IMR-90 (cell line): ENCODE measurements at regions not wholly inside any gene's neighbourhood (a gene's known extent, or its start where the extent isn't known, plus 50 kb on each side); places are given as distances from the start of the nearest gene placed in this dataset.

Source experiments
- ATAC-seq: fragments of 200-7000 bp; cut with Tn5 transposase; 2 replicates; pipeline ENCODE4 v1.9.1; 2020; ENCODE audit warnings: low read depth, mild to moderate bottlenecking, moderate library complexity
- BruUV-seq: library from RNA; stranded (reverse); fragments of 400-500 nt; replicated peaks from 2 replicates; lab custom pipeline; 2021; lab: Mats Ljungman, UMichigan
- CTCF ChIA-PET: fragments of 300-600 bp; formaldehyde crosslinking; extraction: SDS; loops from one replicate; lab custom pipeline; 2021; ENCODE audit warnings: antibody characterized with exemption; lab: Yijun Ruan, JAX
- POLR2A ChIA-PET: fragments of 300-600 bp; sonication (Branson Sonifier 250); formaldehyde crosslinking; loops from one replicate; lab custom pipeline; 2022; ENCODE audit warnings: antibody characterized with exemption; ENCODE audit not compliant: unreplicated experiment; lab: Charles Lee
- DNase-seq: peaks from one replicate; pipeline ENCODE4 v3.0.0; 2013
- H2AFZ ChIP-seq: replicated peaks from 2 replicates; pipeline ENCODE3; 2013; ENCODE audit warnings: low read length, mild to moderate bottlenecking; ENCODE audit not compliant: poor library complexity
- H2AK5ac ChIP-seq: 2 replicates; pipeline ENCODE4 v1.6.1; 2013; ENCODE audit warnings: low read depth, low read length, inconsistent platforms
- H2AK9ac ChIP-seq: replicated peaks from 2 replicates; pipeline ENCODE3; 2013; ENCODE audit warnings: mild to moderate bottlenecking, low read depth, low read length, moderate library complexity; ENCODE audit not compliant: poor library complexity
- H2BK120ac ChIP-seq: 2 replicates; pipeline ENCODE4 v1.6.1; 2013; ENCODE audit warnings: low read depth, low read length, inconsistent platforms
- H2BK15ac ChIP-seq: 3 replicates; pipeline ENCODE4 v1.6.1; 2013; ENCODE audit warnings: low read depth, low read length, inconsistent platforms
- H2BK20ac ChIP-seq: 2 replicates; pipeline ENCODE4 v1.6.1; 2013; ENCODE audit warnings: low read depth, mild to moderate bottlenecking, inconsistent platforms, low read length, moderate library complexity
- H2BK5ac ChIP-seq: 2 replicates; pipeline ENCODE4 v1.6.1; 2013; ENCODE audit warnings: mild to moderate bottlenecking, low read depth, low read length, inconsistent platforms; ENCODE audit not compliant: poor library complexity, severe bottlenecking
- H3K14ac ChIP-seq: replicated peaks from 2 replicates; pipeline ENCODE4 v1.6.1; 2013; ENCODE audit warnings: low read depth, low read length, inconsistent platforms
- H3K18ac ChIP-seq: 2 replicates; pipeline ENCODE4 v1.6.1; 2013; ENCODE audit warnings: low read depth, low read length, control low read depth
- H3K23ac ChIP-seq: 2 replicates; pipeline ENCODE4 v1.6.1; 2013; ENCODE audit warnings: low read depth, low read length, inconsistent platforms
- H3K27ac ChIP-seq: 2 replicates; pipeline ENCODE4 v1.5.1; 2013; ENCODE audit warnings: mild to moderate bottlenecking, control low read depth, low read length; ENCODE audit not compliant: insufficient read depth
- H3K27me3 ChIP-seq: 2 replicates; pipeline ENCODE4 v1.6.1; 2013; ENCODE audit warnings: low read length; ENCODE audit not compliant: control insufficient read depth, insufficient read depth
- H3K36me3 ChIP-seq: 2 replicates; pipeline ENCODE4 v1.6.1; 2013; ENCODE audit warnings: low read length, mixed read lengths; ENCODE audit not compliant: control insufficient read depth, insufficient read depth
- H3K4ac ChIP-seq: 2 replicates; pipeline ENCODE4 v1.6.1; 2013; ENCODE audit warnings: low read depth, low read length, inconsistent platforms
- H3K4me1 ChIP-seq: 2 replicates; pipeline ENCODE4 v1.6.1; 2013; ENCODE audit warnings: low read length, mixed read lengths; ENCODE audit not compliant: control insufficient read depth, insufficient read depth
- H3K4me2 ChIP-seq: 2 replicates; pipeline ENCODE4 v1.6.1; 2013; ENCODE audit warnings: low read depth, mild to moderate bottlenecking, control low read depth, low read length, moderate library complexity
- H3K4me3 ChIP-seq: 2 replicates; pipeline ENCODE4 v1.5.1; 2013; ENCODE audit warnings: low read depth, mild to moderate bottlenecking, control low read depth, low read length, moderate library complexity; ENCODE audit not compliant: insufficient read depth
- H3K56ac ChIP-seq: 2 replicates; pipeline ENCODE4 v1.6.1; 2013; ENCODE audit warnings: low read length, inconsistent platforms; ENCODE audit not compliant: insufficient read depth; ENCODE audit errors: extremely low read depth
- H3K79me1 ChIP-seq, 2 experiments: 2 replicates each; pipeline ENCODE4 v1.6.1; 2013; ENCODE audit warnings: low read length in 2 of 2, inconsistent platforms in 1 of 2, low read depth in 1 of 2
- H3K9ac ChIP-seq: 2 replicates; pipeline ENCODE4 v1.6.1; 2013; ENCODE audit warnings: low read depth, low read length, control low read depth
- H3K9me1 ChIP-seq: 2 replicates; pipeline ENCODE4 v1.6.1; 2013; ENCODE audit warnings: low read length, inconsistent platforms; ENCODE audit not compliant: insufficient read depth
- H3K9me3 ChIP-seq: 2 replicates; pipeline ENCODE4 v1.6.1; 2013; ENCODE audit warnings: low read length; ENCODE audit not compliant: control insufficient read depth, insufficient read depth
- H4K20me1 ChIP-seq: 2 replicates; pipeline ENCODE4 v1.6.1; 2013; ENCODE audit warnings: low read length, inconsistent platforms; ENCODE audit not compliant: insufficient read depth
- H4K5ac ChIP-seq: 2 replicates; pipeline ENCODE4 v1.6.1; 2013; ENCODE audit warnings: mild to moderate bottlenecking, low read depth, low read length, control low read depth
- H4K8ac ChIP-seq, 2 experiments: 2 replicates each; pipeline ENCODE4 v1.6.1; 2013; ENCODE audit warnings: low read depth in 2 of 2, low read length in 2 of 2, control low read depth in 1 of 2, inconsistent platforms in 1 of 2
- H4K91ac ChIP-seq: 2 replicates; pipeline ENCODE4 v1.6.1; 2013; ENCODE audit warnings: low read depth, low read length, inconsistent platforms; ENCODE audit not compliant: insufficient read depth
- BHLHE40 ChIP-seq: fragments of 150-350 bp; IDR thresholded peaks from 2 replicates; pipeline ENCODE4 v1.6.1; 2016; ENCODE audit warnings: mild to moderate bottlenecking, low read depth, low read length
- CEBPB ChIP-seq: IDR thresholded peaks from 2 replicates; pipeline ENCODE4 v1.6.1; 2012; ENCODE audit warnings: low read depth, low read length, improper control_type of control experiment
- CHD1 ChIP-seq: IDR thresholded peaks from 2 replicates; pipeline ENCODE4 v1.6.1; 2012; ENCODE audit warnings: low read depth, low read length, improper control_type of control experiment
- CTCF ChIP-seq: conservative IDR thresholded peaks from 2 replicates; pipeline ENCODE4 v1.5.1; 2012; ENCODE audit warnings: mild to moderate bottlenecking, low read depth, low read length, improper control_type of control experiment
- ELK1 ChIP-seq: fragments of 150-350 bp; IDR thresholded peaks from 2 replicates; pipeline ENCODE4 v1.6.1; 2016; ENCODE audit warnings: low read depth, mild to moderate bottlenecking, low read length, moderate library complexity, borderline replicate concordance
- FOS ChIP-seq: fragments of 150-350 bp; IDR thresholded peaks from 2 replicates; pipeline ENCODE4 v1.6.1; 2016; ENCODE audit warnings: low read depth, low read length
- MAFK ChIP-seq: IDR thresholded peaks from 2 replicates; pipeline ENCODE4 v1.6.1; 2012; ENCODE audit warnings: low read depth, low read length, improper control_type of control experiment
- MAZ ChIP-seq: IDR thresholded peaks from 2 replicates; pipeline ENCODE4 v1.6.1; 2012; ENCODE audit warnings: low read depth, mild to moderate bottlenecking, low read length, improper control_type of control experiment, moderate library complexity, borderline replicate concordance
- MXI1 ChIP-seq: IDR thresholded peaks from 2 replicates; pipeline ENCODE4 v1.6.1; 2012; ENCODE audit warnings: low read depth, mild to moderate bottlenecking, low read length, moderate library complexity, borderline replicate concordance
- NFE2L2 ChIP-seq: fragments of 150-350 bp; IDR thresholded peaks from 2 replicates; pipeline ENCODE4 v1.6.1; 2016; ENCODE audit warnings: low read depth, mild to moderate bottlenecking, low read length
- POLR2A ChIP-seq: IDR thresholded peaks from 2 replicates; pipeline ENCODE4 v1.6.1; 2012; ENCODE audit warnings: mild to moderate bottlenecking, low read depth, low read length
- RAD21 ChIP-seq: IDR thresholded peaks from 2 replicates; pipeline ENCODE4 v1.6.1; 2012; ENCODE audit warnings: low read length, improper control_type of control experiment
- RCOR1 ChIP-seq: IDR thresholded peaks from 2 replicates; pipeline ENCODE4 v1.6.1; 2012; ENCODE audit warnings: mild to moderate bottlenecking, low read length, improper control_type of control experiment; ENCODE audit not compliant: insufficient replicate concordance
- RFX5 ChIP-seq: IDR thresholded peaks from 2 replicates; pipeline ENCODE4 v1.8.0; 2012; ENCODE audit warnings: low read depth, mild to moderate bottlenecking, low read length, moderate library complexity
- SMC3 ChIP-seq: fragments of 150-350 bp; IDR thresholded peaks from 2 replicates; pipeline ENCODE4 v1.6.1; 2016; ENCODE audit warnings: low read depth, mild to moderate bottlenecking, antibody characterized with exemption, low read length, moderate library complexity
- USF2 ChIP-seq: fragments of 150-350 bp; IDR thresholded peaks from 2 replicates; pipeline ENCODE4 v1.6.1; 2017; ENCODE audit warnings: mild to moderate bottlenecking, antibody characterized with exemption, low read length, low read depth
- WGBS, 2 experiments: methylation state at CpG; one replicate each; pipeline versions ENCODE4 v1.1.5 to v1.1.7; 2013; ENCODE audit warnings: missing lambda C conversion rate in 2 of 2; ENCODE audit not compliant: insufficient read length in 1 of 2; ENCODE audit errors: extremely low coverage in 2 of 2; 5-methylcytosine and 5-hydroxymethylcytosine counted together
- dilution Hi-C: fragments of 300-500 bp; cut with HindIII; formaldehyde crosslinking; loops from one replicate; pipeline ENCODE4 v1.14.3; 2018; ENCODE audit warnings: low sequenced_read_pairs; ENCODE audit not compliant: unreplicated experiment
- in situ Hi-C: fragments of 300-500 bp; cut with MboI; formaldehyde crosslinking; loops from 3 replicates; pipeline ENCODE4 v1.14.3; 2019; ENCODE audit warnings: low sequenced_read_pairs, inconsistent platforms, mixed read lengths
- intact Hi-C: fragments of 100-400 bp; cut with micrococcal nuclease; formaldehyde crosslinking; loops from 2 replicates; pipeline ENCODE4 v1.10.0; 2022

GRCh38 chr2:217732992-217733391 lies 269.8 kb downstream of the TNS1 start:
- ATAC-seq, result peak; percentile 64

More at GRCh38 chr2:217732992-217733391, 269.8 kb downstream of the TNS1 start:
- Histone ChIP-seq H3K23ac (no peak overlapping the region), H4K8ac (no peak overlapping the region), H3K79me1 (no peaks in the 10 kb centered on the region), H3K4me1 (peaks cover 17% of the 10 kb centered on the region), H2BK120ac (no peak overlapping the region), H2AFZ (no peak overlapping the region), H3K4me2 (no peak overlapping the region), H3K27me3 (no peaks in the 10 kb centered on the region), H3K56ac (no peak overlapping the region), H4K91ac (no peak overlapping the region), H3K4me3 (no peak overlapping the region), H2BK20ac (no peak overlapping the region), H3K9ac (no peak overlapping the region), H2AK5ac (no peak overlapping the region), H4K20me1 (no peaks in the 10 kb centered on the region), H3K14ac (no peak overlapping the region), H2AK9ac (no peak overlapping the region), H3K9me1 (peaks cover 8% of the 10 kb centered on the region; the same call in 1 of the 2 replicates), H2BK5ac (no peak overlapping the region), H3K9me3 (no peaks in the 10 kb centered on the region), H3K4ac (no peak overlapping the region), H3K36me3 (no peaks in the 10 kb centered on the region), H3K27ac (no peak overlapping the region), H4K5ac (no peak overlapping the region), H2BK15ac (no peak overlapping the region; the same call in 2 of the 3 replicates), H3K18ac (no peak overlapping the region)
- no TSS peak for BruUV-seq
- intact Hi-C loops (no loop called here), in situ Hi-C loops (no loop called here), dilution Hi-C loops (no loop called here)
- DNase-seq, result peak; percentile 61
- POLR2A ChIA-PET, result no interaction called here
- TF ChIP-seq SMC3, result no peak
- no peak for TF ChIP-seq CTCF
- no peak for TF ChIP-seq CEBPB
- TF ChIP-seq RAD21, result no peak
- TF ChIP-seq MAFK, result no peak
- TF ChIP-seq MAZ, result no peak
- no peak for TF ChIP-seq BHLHE40
- no peak for TF ChIP-seq USF2
- TF ChIP-seq FOS, result no peak
- no peak for TF ChIP-seq POLR2A
- no peak for TF ChIP-seq NFE2L2
- TF ChIP-seq ELK1, result no peak
- no peak for TF ChIP-seq MXI1
- TF ChIP-seq RCOR1, result no peak
- TF ChIP-seq CHD1, result no peak
- no peak for TF ChIP-seq RFX5
- CTCF ChIA-PET, result interaction anchor here (0.6 kb wide), 1 partner anchor 222 kb away, joined by 3 read pairs; no protein-coding TSS in a partner anchor
- WGBS, 2 experiments, result 60% methylated on average over 1 of the region's 3 CpGs; no CpG with 5 or more reads in 1 of the 2 experiments
